HepG2 (cell line): ENCODE measurements at regions not wholly inside any gene's neighbourhood (a gene's known extent, or its start where the extent isn't known, plus 50 kb on each side); places are given as distances from the start of the nearest gene placed in this dataset.

Experiments used
- ATAC-seq: fragments of 200-7000 bp; cut with Tn5 transposase; 3 replicates; pipeline ENCODE4 v1.9.1; 2020; ENCODE audit warnings: mild to moderate bottlenecking, moderate library complexity
- BruUV-seq: library from RNA; stranded (reverse); fragments of 400-500 nt; replicated peaks from 2 replicates; lab custom pipeline; 2021; lab: Mats Ljungman, UMichigan
- CTCF ChIA-PET: fragments of 300-600 bp; formaldehyde crosslinking; extraction: SDS; loops from one replicate; lab custom pipeline; 2021; ENCODE audit warnings: low total read pairs, inconsistent platforms, low intra/inter-chr PET ratio; lab: Yijun Ruan, JAX
- POLR2A ChIA-PET: fragments of 350-600 bp; sonication (Branson Sonifier 250); formaldehyde crosslinking; loops from one replicate; lab custom pipeline; 2020; ENCODE audit warnings: antibody characterized with exemption, inconsistent platforms; lab: Yijun Ruan, JAX
- DNase-seq: peaks from one replicate; pipeline ENCODE4 v3.0.0-alpha.2; 2015; ENCODE audit warnings: low spot score
- FAIRE-seq: peaks from 3 replicates; lab custom pipeline; 2011; peaks lifted over from hg19 to GRCh38; lab: Jason Lieb, UNC
- H2AFZ ChIP-seq: one replicate; pipeline ENCODE4 v1.6.1; 2011; ENCODE audit warnings: low read length, inconsistent platforms
- H3K27ac ChIP-seq: fragments of 300-600 bp; 3 replicates; pipeline ENCODE4 v1.8.0; 2011; ENCODE audit warnings: mixed run types, mild to moderate bottlenecking, mixed read lengths, low read length, inconsistent platforms; ENCODE audit not compliant: insufficient read depth; ENCODE audit errors: extremely low read length
- H3K27me3 ChIP-seq, 2 experiments: fragments of 200-600 bp in 1 of 2; 2 replicates in 1 of 2; 3 replicates in 1 of 2; pipeline versions ENCODE4 v1.6.0 to v1.8.0; 2011; ENCODE audit warnings: low read length in 2 of 2, mild to moderate bottlenecking in 2 of 2, moderate library complexity in 2 of 2, inconsistent platforms in 1 of 2; ENCODE audit not compliant: insufficient read depth in 2 of 2, control insufficient read depth in 1 of 2
- H3K36me3 ChIP-seq, 2 experiments: fragments of 200-600 bp in 1 of 2; replicated peaks in 1 of 2; 2 replicates in 1 of 2; 3 replicates in 1 of 2; pipeline versions ENCODE4 v1.5.1 to v1.8.0; 2011; ENCODE audit warnings: low read length in 2 of 2, inconsistent platforms in 1 of 2; ENCODE audit not compliant: insufficient read depth in 2 of 2, control insufficient read depth in 1 of 2
- H3K4me1 ChIP-seq: 2 replicates; pipeline ENCODE4 v1.5.1; 2012; ENCODE audit warnings: low read length, inconsistent platforms; ENCODE audit not compliant: insufficient read depth
- H3K4me2 ChIP-seq: 2 replicates; pipeline ENCODE4 v1.6.0; 2011; ENCODE audit warnings: low read depth, low read length, inconsistent platforms
- H3K4me3 ChIP-seq, 3 experiments: fragments of 200-600 bp in 1 of 3; sonication (generic), shearing (Covaris generic) in 1 of 3; replicated peaks in 1 of 3; 2 replicates each; pipeline ENCODE4 v1.5.1; 2011 to 2016; ENCODE audit warnings: low read length in 3 of 3, inconsistent platforms in 2 of 3, low read depth in 2 of 3, mild to moderate bottlenecking in 2 of 3, control low read depth in 1 of 3, mixed read lengths in 1 of 3; ENCODE audit not compliant: insufficient read depth in 1 of 3
- H3K79me2 ChIP-seq: one replicate; pipeline ENCODE4 v1.6.1; 2011; ENCODE audit warnings: low read length, inconsistent platforms; ENCODE audit not compliant: insufficient read depth
- H3K9ac ChIP-seq: 2 replicates; pipeline ENCODE4 v1.6.0; 2011; ENCODE audit warnings: mild to moderate bottlenecking, low read depth, low read length, inconsistent platforms; ENCODE audit not compliant: insufficient read depth
- H3K9me3 ChIP-seq: 2 replicates; pipeline ENCODE4 v1.5.1; 2012; ENCODE audit warnings: mild to moderate bottlenecking, low read length
- H4K20me1 ChIP-seq: 2 replicates; pipeline ENCODE4 v1.6.0; 2011; ENCODE audit warnings: inconsistent platforms, mild to moderate bottlenecking, low read length, moderate library complexity; ENCODE audit not compliant: insufficient read depth
- EP300 ChIP-seq, 3 experiments: sonication (generic) in 1 of 3; formaldehyde crosslinking in 1 of 3; IDR thresholded peaks; 2 replicates each; pipeline versions ENCODE4 v1.5.1 to v1.6.1; 2011 to 2020; ENCODE audit warnings: low read depth in 2 of 3, low read length in 2 of 3, borderline replicate concordance in 1 of 3, improper control_type of control experiment in 1 of 3, mild to moderate bottlenecking in 1 of 3, missing genetic modification reagents in 1 of 3, moderate library complexity in 1 of 3
- KLF13 ChIP-seq: sonication (generic); formaldehyde crosslinking; IDR thresholded peaks from 2 replicates; pipeline ENCODE4 v1.4.0; 2020; ENCODE audit warnings: mild to moderate bottlenecking, missing genetic modification reagents
- MED8 ChIP-seq: sonication (generic); formaldehyde crosslinking; IDR thresholded peaks from 2 replicates; pipeline ENCODE4 v1.8.1; 2023; ENCODE audit warnings: mild to moderate bottlenecking, missing genetic modification reagents; ENCODE audit not compliant: insufficient replicate concordance
- RFXAP ChIP-seq: sonication (generic); formaldehyde crosslinking; IDR thresholded peaks from 2 replicates; pipeline ENCODE4 v1.4.0; 2020; ENCODE audit warnings: missing genetic modification reagents, borderline replicate concordance
- SIN3A ChIP-seq: IDR thresholded peaks from 2 replicates; pipeline ENCODE4 v1.6.1; 2011; ENCODE audit warnings: low read depth, mild to moderate bottlenecking, control low read depth, low read length, borderline replicate concordance
- THRA ChIP-seq: sonication (generic); formaldehyde crosslinking; IDR thresholded peaks from 2 replicates; pipeline ENCODE4 v1.4.0; 2020; ENCODE audit warnings: missing genetic modification reagents, borderline replicate concordance
- ZNF484 ChIP-seq: sonication (generic); formaldehyde crosslinking; IDR thresholded peaks from 2 replicates; pipeline ENCODE4 v1.5.1; 2020; ENCODE audit warnings: mild to moderate bottlenecking, low read depth, missing genetic modification reagents, borderline replicate concordance
- ZNF775 ChIP-seq: sonication (generic); formaldehyde crosslinking; IDR thresholded peaks from 2 replicates; pipeline ENCODE4 v1.4.0; 2020; ENCODE audit warnings: missing genetic modification reagents, mild to moderate bottlenecking, moderate library complexity, borderline replicate concordance
- WGBS: methylation state at CpG from one replicate; pipeline ENCODE4 v1.1.6; 2017; ENCODE audit warnings: low lambda C conversion rate; 5-methylcytosine and 5-hydroxymethylcytosine counted together
- in situ Hi-C: cut with HindIII; loops from 2 replicates; pipeline ENCODE4 v1.10.0; 2017; ENCODE audit warnings: low pct_unique_long_range_greater_than_20kb; ENCODE audit not compliant: extremely low pct_ligation_motif_present
- intact Hi-C: fragments of 100-400 bp; cut with micrococcal nuclease; formaldehyde crosslinking; loops from one replicate; pipeline ENCODE4 v1.10.0; 2022; ENCODE audit not compliant: unreplicated experiment

GRCh38 chr12:114961491-114961890 lies 277.5 kb upstream of the TBX3 start:
- no peak for ATAC-seq
- H3K4me2 ChIP-seq, result no peak overlapping the region
- 19% methylated on average over 7 of the region's 7 CpGs for WGBS
- no peaks in the 10 kb centered on the region for H3K27me3 ChIP-seq
- H4K20me1 ChIP-seq, result no peaks in the 10 kb centered on the region
- DNase-seq, result no peak
- no peak overlapping the region for H3K9ac ChIP-seq
- intact Hi-C loops, result no loop called here
- no peak overlapping the region for H2AFZ ChIP-seq
- no peaks in the 10 kb centered on the region for H3K9me3 ChIP-seq
- no TSS peak for BruUV-seq
- no peak overlapping the region for H3K27ac ChIP-seq
- no peak overlapping the region for H3K4me3 ChIP-seq
- CTCF ChIA-PET, result no interaction called here
- TF ChIP-seq RFXAP, result no peak
- TF ChIP-seq SIN3A, result no peak
- TF ChIP-seq EP300 (IDR thresholded peaks at IDR 0.05; ENCODE audit: low read depth in 2 of 2, low read length in 2 of 2), result no peak
- TF ChIP-seq EP300 (CRISPR knock-in tag; IDR thresholded peaks at IDR 0.05; ENCODE audit: borderline replicate concordance), result no peak
- no peak for TF ChIP-seq ZNF775 (CRISPR knock-in tag)
- TF ChIP-seq ZNF484 (CRISPR knock-in tag), result no peak
- no peak for TF ChIP-seq MED8
- TF ChIP-seq THRA (CRISPR knock-in tag), result no peak
- no peak for TF ChIP-seq KLF13 (CRISPR knock-in tag)
- TF ChIP-seq, all 625 proteins: peak for 0
- no peak for FAIRE-seq
- Histone ChIP-seq H3K4me1 (no peaks in the 10 kb centered on the region), H3K36me3 (no peaks in the 10 kb centered on the region), H3K79me2 (no peaks in the 10 kb centered on the region)
- POLR2A ChIA-PET, result no interaction called here
- in situ Hi-C loops, result no loop called here
